Hepatocyte (in vitro differentiated cells): ENCODE measurements at regions not wholly inside any gene's neighbourhood (a gene's known extent, or its start where the extent isn't known, plus 50 kb on each side); places are given as distances from the start of the nearest gene placed in this dataset.

Experiments
- EZH2 ChIP-seq: fragments of 200-600 bp; sonication (generic); IDR thresholded peaks from 2 replicates; pipeline ENCODE4 v1.6.1; 2016; ENCODE audit warnings: antibody characterized with exemption, mild to moderate bottlenecking, borderline replicate concordance
- EZH2phosphoT487 ChIP-seq: fragments of 200-600 bp; sonication (generic); IDR thresholded peaks from one replicate; pipeline ENCODE4 v1.6.1; 2018; ENCODE audit warnings: antibody characterized with exemption, mild to moderate bottlenecking, low read depth, moderate library complexity; ENCODE audit not compliant: unreplicated experiment, severe bottlenecking

- no peak for TF ChIP-seq EZH2
- no peak for TF ChIP-seq EZH2phosphoT487
These were observed 202.0 kb downstream of the KATNAL1 start for GRCh38 chr13:30105381-30105780.
